ENCODE measurements at regions not wholly inside any gene's neighbourhood (a gene's known extent, or its start where the extent isn't known, plus 50 kb on each side); places are given as distances from the start of the nearest gene placed in this dataset.
"Not testable (repeated sequence)": the region's sequence is repeated elsewhere in the genome, so short reads cannot be mapped to it uniquely, and the experiment has no call there.

DNA sequence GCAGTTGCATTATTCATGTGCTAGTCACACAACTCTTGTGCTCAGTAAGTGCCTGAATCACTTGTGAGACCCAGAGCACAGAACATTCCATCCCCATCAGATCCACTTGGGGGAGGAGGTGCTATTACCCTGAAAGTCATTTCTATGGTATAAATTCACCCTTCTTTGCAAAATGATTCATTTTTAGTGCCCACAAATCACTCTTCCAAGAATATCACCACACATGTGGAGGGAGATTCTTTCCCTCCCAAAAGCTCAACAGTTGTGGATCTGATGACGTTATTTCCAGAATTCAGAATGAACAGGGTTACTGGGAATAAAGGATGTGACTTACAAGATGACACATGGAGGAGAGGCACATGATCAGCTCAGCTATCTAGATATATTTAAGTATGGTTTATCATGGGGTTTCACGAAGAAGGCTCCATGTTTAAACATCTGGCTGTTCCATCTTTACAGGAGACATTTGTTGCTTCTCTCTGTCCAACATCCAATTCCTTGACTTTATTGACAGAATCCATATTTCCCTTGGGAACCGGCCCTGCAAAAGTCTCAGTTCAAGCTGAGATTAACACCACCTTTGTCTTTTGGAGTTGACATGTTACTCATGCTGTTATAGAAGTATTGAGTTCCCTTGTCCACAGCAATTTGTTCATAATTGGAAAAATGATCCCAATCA, 214.2 kb upstream of the PROK2 start:
- DNase-seq (ENCODE audit: low read depth in 2 of 2): no peak

DNA sequence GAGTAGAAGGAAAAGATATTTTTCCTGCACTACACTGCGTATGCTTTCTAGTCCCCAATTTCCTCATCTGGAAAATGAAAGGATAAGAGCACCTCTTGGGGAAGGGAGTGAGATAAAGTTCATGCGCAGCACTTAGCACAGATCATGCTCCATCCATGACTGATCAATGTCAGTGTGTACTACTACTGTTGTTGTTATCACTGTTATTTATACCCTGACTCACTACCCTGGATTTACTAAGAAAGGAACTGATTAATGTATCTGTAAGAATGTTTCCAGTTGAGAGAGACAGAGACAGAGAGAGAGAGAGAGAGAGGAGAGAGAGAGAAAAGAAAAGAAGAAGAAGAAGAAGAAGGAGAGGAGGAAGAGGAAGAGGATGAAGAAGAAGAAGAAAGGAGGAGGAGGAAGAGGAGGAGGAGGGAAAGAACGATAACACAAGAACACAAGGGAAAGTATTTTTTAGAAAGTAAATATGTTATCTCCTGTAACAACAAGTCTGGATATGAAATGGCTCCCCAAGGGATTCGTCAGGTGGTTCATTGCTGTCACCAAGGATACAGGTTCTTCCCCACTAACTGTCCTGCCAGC, 212.2 kb upstream of the PROK2 start:
- no peak for DNase-seq (ENCODE audit: low read depth in 2 of 2)

DNA sequence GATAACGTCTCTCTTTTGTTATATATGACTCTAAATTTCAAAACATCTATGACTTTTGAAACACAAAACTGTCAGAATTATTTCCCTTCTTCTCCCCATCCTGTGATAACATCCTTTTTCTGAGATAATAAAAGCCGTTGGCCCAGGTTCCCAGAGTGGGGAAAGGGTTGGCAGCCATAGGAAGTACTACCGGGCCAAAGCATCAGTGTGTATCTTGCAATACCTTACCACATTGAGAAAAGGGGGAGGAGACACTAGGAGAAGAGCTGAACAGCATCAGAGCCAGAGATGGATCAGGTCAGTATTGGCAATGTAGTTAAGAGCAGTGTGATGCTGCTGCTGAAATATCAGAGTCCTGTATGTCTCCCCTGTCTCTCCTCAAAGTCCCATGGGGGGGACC, 210.0 kb upstream of the PROK2 start:
- DNase-seq (ENCODE audit: low read depth in 2 of 2): no peak

DNA sequence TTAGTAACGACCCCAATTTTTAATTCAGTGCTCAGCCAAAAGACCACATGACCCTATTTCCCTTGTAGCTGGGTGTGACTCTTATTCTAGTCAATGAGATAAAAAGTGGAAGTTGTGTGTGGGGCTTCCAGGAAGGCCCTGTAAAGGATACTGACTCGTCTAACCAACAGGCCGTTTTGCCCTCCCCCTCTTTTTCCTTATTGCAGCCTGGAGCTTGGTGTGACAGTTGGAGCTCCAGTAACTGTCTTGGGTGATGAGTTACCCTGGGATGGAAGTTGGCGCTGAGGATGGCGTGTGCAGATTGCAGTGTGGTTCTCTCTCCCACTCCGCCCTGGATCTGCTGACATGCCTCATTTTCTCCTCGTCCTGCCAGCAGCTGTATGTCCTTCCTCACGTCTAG, 209.3 kb upstream of the PROK2 start:
- DNase-seq (ENCODE audit: low read depth in 2 of 2): no peak

DNA sequence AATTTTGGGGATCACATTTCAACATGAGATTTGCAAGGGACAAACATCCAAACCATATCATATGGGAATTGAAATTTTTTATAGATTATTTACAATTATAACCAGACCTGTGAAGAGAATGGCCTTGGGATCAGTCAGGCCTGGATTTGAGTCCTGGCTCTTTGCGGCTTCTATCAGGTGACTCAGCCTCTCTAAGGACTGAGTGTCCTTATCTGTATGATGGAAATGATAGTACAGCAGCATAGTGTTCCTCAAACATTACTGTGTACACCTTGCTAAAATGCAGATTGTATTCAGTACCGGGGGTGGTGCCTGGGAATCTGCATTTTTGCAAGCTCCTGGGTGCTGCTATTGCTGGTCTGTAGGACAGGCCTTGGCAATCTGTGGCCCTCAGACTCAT, 206.7 kb upstream of the PROK2 start:
- DNase-seq (ENCODE audit: low read depth in 2 of 2): no peak

DNA sequence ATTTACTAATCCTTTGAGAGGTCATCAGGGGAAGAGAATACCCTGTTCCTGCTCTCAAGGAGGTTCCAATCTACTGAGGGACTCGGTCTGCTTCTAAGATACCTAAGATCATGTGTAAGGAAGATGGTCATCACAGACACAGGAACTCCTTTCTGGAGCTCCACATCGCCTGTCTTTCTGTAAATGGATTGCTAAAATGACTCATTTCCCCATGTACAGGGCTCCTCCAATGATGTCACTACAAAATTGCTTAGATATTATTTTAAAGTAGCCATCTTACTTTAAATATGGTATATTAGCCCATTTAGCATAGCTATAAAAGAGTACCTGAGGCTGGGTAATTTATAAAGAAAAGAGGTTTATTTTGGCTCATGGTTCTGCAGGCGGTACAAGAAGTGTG, 206.1 kb upstream of the PROK2 start:
- DNase-seq (ENCODE audit: low read depth in 2 of 2): no peak

DNA sequence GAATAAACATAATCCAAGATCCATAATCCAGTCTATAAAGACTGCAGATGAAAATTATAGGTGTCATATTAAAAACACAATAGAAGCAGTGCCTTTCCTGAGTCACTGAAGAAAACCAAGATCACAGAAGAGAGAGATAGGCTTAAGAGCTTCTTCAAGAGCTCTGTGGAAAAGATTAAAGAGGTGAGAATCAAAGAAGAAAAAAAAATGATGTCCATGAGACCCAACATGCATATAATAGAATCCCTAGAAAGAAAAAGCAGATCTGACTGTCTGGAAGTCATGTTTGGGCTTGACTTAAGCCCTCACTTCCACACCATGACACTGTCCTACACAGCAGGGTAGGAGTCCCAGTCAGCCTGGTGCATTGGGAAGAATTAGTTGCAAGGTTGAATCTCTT, 205.6 kb upstream of the PROK2 start:
- DNase-seq (ENCODE audit: low read depth in 2 of 2): no peak

DNA sequence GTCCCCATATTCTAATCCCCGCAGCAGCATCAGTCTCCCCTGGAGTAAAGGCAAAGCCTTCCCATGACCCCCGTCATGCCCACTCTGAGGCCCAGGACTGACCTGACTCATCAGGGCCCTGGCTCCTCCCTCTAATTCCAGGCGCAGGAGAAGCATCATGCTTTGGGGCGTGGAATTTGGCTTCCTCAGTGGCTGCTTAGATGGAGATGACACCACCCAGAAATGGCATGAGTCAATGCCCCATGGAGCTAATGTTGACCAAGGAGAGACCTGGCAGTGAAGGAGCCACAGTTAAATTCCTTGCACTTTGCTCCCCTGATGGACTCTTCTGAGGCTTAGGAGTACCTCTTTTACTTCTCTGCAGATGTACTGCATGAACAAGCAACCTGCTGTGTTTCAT, 204.2 kb upstream of the PROK2 start:
- no peak for DNase-seq (ENCODE audit: low read depth in 2 of 2)

DNA sequence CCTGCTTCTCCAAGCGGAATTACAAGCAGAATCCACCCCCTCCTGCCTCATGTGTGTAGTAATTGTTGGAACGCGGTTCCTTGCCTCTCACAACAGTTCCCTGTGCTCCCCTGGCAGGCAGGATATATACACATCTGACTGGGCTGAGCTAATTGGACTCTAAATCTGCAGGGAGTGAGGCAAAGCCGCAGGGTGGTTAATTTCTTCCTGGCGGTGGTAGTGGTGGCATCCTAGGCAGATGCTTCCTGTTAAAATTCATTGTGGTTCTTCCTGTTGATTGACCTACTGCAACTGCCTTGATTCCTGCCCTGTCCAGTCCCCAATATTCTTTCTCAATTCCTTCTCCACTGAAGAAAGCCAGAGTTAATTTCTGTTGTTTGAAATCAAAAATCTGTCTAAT, 202.9 kb upstream of the PROK2 start:
- no peak for DNase-seq (ENCODE audit: low read depth in 2 of 2)

DNA sequence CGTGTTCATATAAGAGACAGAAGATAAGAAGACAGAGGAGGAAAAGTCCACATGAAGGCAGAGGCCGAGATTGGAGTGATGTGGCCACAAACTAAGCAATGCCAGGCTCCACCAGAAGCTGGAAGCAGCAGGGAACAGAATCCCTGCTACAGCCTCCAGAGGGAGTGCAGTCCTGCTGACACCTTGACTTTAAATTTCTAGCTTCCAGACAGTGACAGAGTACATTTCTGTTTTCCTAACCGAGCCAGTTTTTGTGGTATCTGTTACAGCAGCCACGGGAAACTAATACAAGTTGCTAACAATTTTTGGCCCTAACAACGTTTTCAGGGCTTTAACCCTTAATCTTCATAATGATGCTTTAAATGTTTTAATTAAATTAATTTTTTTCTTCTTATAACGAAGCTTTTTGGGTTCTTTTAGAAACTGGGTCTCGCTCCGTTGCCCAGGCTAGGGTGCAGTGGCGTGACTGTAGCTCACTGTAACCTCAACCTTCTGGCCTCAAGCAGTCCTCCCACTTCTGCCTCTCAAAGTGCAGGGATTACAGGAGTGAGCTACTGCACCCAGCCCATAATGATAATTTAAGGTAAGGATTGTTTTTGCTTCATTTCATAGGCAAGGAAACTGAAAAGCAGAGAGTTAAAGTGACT, 202.3 kb upstream of the PROK2 start:
- no peak for DNase-seq (ENCODE audit: low read depth in 2 of 2)

DNA sequence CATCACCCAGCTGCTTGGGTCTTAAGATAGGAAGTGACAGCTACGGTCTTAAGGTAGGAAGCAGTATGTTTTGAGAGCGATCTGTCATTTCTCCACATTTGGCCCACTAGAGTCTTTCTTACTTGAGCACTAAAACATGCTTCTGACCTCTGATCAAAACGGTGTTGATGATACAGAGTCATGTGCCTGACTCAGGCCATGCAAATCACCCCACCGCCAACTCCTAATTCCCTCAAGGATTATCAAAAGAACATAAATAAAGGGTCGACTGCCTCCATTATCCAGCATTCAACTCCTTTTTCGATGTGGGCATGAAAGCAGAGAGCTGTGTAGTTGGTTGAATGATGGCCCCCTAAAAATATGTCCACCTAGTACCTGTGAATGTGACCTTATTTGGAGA, 201.7 kb upstream of the PROK2 start:
- no peak for DNase-seq (ENCODE audit: low read depth in 2 of 2)

DNA sequence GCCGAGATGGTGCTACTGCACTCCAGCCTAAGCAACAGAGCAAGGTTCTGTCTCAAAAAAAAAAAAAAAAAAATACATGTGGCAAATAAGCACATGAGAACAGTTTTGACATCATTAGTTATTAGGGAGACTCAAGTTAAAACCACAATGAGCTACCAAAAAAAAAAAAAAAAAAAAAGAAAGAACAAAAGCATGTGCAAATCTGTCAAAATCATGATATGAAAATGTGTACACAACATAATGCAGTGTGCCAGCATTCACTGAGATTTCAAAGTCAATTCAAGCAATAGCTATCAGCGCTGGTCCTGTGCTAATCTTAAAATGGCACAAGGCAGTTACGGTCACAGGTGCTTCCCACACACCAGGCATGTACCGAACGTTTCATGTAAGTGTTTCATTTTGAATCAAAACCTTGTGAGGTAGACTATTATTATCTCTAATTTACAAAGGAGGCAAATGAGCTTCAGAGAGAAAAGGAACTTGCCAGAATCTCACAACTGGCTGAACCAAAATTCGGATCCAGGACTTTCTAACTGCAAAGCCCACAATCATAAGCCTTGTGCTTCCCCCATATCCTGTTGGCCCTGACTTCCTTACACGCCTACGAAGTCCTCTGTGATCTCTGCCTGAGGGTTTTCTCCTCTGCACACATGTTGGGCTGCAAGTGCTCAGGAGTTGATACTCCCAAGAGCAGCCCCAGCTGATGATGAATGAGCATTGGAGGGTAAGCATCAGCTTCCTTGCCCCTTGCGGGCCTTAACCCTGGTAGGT, 200.1 kb upstream of the PROK2 start:
- DNase-seq (ENCODE audit: low read depth in 2 of 2): no peak

DNA sequence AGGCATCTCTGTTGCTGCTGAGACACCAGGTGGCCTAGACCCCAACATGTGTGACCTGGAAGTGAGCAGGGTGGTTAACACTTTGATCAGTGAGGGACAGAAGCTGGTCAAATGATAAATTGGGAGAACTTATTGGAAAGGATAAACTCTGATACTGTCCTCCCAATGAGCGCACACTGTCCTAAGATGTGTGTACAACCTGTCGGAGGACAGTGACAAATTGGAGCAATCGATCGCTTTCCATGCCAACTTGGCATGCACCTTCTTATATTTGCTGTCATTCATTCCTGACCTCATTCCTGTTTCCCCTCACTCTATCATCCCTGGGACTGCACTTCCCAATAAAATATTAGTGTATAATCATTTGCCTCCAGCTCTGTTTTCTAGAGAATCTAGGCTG, 198.7 kb upstream of the PROK2 start:
- no peak for DNase-seq (ENCODE audit: low read depth in 2 of 2)

DNA sequence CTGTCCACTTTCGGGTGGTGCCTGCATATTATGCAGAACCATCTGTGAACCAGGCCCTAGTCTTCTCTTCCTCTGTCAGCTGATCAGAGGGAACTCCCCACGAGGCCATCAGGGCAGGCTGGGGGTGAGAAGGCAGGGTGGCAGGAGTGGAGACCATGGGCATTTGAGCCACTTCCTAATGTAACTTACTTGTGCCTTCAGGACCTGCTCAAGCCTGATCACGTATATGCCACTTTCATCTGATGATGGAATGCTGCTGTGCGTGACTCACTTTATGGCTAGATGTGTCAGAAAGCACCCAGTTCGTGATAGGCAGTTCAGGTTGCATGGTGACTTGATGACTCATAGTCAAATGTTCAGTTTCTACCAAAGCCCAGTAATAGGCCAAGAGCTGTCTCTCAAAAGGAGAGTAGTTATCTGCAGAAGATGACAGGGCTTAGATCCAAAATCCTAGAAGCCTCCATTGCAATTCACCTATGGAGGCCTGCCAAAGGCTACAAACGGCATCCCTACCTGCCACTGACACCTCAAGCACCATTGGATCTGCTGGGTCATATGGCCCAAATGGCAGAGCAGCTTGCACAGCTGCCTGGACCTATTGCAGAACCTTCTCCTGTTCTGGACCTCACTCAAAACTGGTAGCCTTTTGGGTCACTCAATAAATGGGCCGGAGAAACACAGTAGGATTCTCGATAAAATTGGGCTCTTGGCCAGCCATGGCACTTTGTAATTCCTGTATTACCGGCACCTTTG, 197.7 kb upstream of the PROK2 start:
- DNase-seq (ENCODE audit: low read depth in 2 of 2): not testable (repeated sequence)

DNA sequence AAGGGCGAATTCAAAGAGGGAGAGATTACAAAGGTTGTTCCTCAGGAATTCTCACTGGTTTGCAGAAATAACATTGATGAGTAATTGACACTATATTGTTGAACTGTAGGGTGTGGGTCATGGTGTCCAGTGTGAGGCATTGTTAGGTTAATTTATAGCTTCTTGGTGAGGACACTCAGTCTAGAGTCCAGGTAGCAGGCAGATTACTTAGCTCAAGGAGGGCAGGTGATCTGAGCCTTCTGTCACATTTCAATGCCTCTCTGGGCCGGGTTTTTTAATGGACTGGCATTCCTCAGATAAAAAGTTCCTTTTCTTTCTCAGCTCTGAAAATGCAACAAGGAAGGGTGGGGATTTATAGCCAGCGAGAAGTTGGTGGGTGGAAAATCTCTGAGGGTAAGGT, 194.2 kb upstream of the PROK2 start:
- no peak for DNase-seq (ENCODE audit: low read depth in 2 of 2)

DNA sequence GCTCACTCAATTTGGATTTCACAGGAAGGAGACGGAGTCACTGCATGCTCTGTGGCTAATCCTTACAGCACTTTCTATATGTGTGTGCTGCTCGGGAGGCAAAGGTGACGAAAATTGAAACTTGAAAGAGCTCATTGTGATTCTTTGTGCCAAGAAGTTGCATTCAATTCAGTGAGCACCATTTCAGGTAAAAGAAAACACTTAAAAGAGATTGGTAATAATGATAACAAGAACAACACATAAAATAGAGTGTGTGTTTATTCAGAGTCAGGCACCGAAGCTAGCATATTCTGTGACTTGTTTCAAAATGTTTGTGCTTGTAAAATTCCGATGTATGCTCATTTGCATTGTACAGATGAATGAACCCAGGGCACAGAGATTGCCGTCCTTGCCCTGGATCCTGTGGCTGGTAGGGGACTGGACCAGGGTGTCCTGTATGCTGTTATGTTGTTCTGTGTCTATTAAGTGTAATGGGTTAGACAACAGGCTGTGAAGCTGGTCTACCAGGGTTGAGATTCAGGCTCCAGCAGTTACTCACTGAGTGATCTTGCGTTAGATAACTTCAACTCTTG, 193.3 kb upstream of the PROK2 start:
- DNase-seq (ENCODE audit: low read depth in 2 of 2): no peak

DNA sequence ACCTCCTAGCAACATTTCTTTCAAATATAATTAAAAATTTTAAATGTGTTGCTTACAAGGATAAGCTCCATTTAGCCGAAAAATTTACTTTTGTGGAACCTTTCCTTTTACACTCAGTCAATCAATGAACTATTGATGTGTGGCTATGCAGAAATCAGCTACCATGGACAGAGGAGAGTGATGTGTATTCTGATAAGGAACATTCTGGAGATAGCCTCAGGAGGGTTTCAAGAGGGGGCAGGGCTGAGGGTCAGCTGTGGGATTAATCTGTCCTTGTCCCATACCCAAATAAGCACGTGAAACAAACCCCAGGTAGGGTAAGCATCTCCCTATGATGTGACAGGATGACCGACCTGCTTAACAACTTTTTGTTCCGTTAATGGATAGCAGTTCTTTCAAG, 192.6 kb upstream of the PROK2 start:
- no peak for DNase-seq (ENCODE audit: low read depth in 2 of 2)

DNA sequence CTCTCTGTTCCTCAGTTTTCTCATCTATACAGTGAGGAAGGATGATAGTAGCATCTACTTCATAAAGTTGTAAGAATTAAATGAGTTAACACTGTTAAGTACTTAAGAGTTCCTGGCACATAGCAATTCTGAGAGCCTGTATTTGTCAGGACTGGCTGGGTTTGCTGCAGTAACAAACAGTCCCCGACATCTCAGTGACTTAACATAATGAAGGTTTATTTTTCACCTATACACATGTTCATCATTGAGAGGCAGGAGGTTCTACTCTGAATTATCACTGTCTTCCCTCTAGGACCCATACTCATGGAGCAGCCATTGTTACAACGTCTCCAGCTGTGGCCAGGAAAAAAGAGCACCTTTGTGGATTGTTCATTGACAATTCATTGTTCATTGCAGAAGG, 190.6 kb upstream of the PROK2 start:
- no peak for DNase-seq (ENCODE audit: low read depth in 2 of 2)

DNA sequence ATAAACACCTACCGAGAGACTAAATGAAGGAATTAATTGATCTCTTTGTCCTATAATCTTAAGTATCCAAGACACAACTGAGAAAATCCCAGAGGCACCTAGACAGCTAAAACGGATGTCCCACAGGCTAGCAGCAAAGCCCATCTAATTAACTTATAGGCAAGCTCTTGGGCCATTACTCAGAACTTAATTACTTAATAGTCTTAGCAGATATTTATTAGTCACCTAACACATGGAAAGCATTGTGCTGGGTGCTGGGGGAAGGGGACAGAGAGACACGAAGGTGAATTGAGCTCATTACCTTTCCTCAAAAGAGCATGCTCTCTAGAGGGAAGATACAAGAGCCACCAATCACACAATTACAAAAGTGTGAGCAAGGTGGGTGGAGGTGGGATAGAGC, 189.8 kb upstream of the PROK2 start:
- DNase-seq (ENCODE audit: low read depth in 2 of 2): no peak

DNA sequence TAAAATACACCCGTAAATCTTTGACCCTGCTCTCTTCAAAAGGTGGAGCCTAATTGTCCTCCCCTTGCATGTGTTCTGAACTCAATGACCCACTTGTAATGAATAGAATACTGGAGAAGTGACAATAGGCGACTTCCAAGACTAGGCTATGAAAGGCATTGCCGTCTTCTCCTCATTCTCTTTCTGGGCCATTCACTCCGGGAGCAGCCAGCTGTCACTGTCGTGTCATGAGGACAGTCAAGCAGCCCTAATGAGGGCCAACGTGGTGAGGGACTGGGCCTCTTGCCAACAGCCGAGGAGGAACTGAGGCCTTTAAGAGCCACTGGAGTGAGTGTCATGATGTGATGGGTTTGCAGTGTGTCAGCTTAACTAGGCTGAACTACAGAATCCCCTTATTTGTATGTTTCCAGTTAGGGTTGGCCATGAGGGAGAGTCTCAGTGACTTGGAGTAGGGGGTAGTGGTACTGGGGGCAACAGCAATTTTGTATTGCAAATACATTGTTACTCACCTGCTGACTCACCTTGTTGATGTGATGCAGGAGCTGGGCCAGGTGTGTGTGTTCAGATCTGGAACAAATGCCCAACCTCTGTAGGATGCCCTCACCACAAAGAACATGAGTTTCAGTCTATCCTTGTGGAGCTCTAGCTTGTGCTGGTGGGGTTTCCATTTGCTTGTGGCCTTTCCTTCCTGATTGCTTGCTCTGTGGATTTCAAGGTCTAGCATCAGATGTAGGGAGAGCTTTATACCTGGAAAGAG, 188.5 kb upstream of the PROK2 start:
- DNase-seq (ENCODE audit: low read depth in 2 of 2): no peak

DNA sequence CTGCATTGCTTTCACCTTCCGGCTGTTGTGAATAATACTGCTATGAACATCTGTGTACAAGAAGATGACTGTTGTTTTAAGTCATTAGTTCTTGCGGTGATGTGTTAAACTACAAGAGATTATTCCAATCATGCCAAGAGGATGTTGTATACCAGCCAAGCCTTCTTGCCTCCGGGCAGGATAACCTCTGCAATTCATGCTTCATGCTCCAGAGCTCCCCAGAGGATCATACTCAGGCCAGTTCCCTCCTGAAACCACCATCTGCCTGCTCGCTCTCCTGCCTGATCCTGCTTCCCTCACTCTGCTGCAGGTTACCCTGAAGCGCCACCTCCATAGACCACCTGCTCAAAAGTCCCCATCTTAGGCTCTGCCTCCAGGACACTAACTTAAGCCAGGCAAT, 187.1 kb upstream of the PROK2 start:
- no peak for DNase-seq (ENCODE audit: low read depth in 2 of 2)

Data from stimulated activated CD8-positive, alpha-beta memory T cell treated with anti-CD3 and anti-CD28 coated beads, Interleukin-7, amount 100 ng/mL, for 1 hour (primary cell).